Gastroesophageal sphincter (tissue), 3 donors: ENCODE measurements at regions not wholly inside any gene's neighbourhood (a gene's known extent, or its start where the extent isn't known, plus 50 kb on each side); places are given as distances from the start of the nearest gene placed in this dataset.

Experiments used
- EP300 ChIP-seq: sonication (generic); formaldehyde crosslinking; IDR thresholded peaks from one replicate; pipeline ENCODE4 v1.6.1; 2017; ENCODE audit warnings: antibody characterized with exemption, mild to moderate bottlenecking
- POLR2A ChIP-seq, 2 donors: fragments of 450-650 bp; IDR thresholded peaks; one replicate each; pipeline ENCODE4 v1.6.1; 2017; ENCODE audit warnings: antibody characterized with exemption in 2 of 2, mild to moderate bottlenecking in 2 of 2, moderate library complexity in 1 of 2
- POLR2AphosphoS5 ChIP-seq: sonication (generic); formaldehyde crosslinking; IDR thresholded peaks from one replicate; pipeline ENCODE4 v1.6.1; 2017; ENCODE audit warnings: antibody characterized with exemption
- TF ChIP-seq, protein P1 (sequence below), 4 experiments: fragments of 200-600 bp in 2 of 4; fragments of 450-650 bp in 2 of 4; sonication (generic) in 1 of 4; IDR thresholded peaks; one replicate each; pipeline ENCODE4 v1.5.1; 2017 to 2019; ENCODE audit warnings: antibody characterized with exemption in 4 of 4, mild to moderate bottlenecking in 2 of 4, moderate library complexity in 2 of 4

DNA sequence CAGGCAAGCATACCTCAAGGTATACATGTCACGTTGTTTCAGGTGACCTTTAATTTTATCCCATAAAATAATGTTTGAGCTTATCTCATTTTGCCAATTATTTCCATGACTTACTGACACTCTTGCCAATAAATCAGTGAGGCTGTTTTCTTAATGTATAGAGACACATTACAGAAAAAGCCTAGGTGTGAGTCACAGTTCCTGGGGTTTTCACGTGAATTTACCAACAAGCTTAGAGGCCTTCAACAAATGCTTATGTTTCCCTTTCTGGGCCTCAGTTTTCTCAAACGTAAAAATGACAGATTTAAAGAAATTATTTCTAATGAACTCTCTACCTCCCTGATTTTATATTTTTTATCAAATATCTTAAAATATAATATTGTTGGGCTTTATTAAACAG is 517.5 kb upstream of the SPHKAP start:
- TF ChIP-seq, protein P1, sequence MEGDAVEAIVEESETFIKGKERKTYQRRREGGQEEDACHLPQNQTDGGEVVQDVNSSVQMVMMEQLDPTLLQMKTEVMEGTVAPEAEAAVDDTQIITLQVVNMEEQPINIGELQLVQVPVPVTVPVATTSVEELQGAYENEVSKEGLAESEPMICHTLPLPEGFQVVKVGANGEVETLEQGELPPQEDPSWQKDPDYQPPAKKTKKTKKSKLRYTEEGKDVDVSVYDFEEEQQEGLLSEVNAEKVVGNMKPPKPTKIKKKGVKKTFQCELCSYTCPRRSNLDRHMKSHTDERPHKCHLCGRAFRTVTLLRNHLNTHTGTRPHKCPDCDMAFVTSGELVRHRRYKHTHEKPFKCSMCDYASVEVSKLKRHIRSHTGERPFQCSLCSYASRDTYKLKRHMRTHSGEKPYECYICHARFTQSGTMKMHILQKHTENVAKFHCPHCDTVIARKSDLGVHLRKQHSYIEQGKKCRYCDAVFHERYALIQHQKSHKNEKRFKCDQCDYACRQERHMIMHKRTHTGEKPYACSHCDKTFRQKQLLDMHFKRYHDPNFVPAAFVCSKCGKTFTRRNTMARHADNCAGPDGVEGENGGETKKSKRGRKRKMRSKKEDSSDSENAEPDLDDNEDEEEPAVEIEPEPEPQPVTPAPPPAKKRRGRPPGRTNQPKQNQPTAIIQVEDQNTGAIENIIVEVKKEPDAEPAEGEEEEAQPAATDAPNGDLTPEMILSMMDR (IDR thresholded peaks at IDR 0.05), result no peak
- TF ChIP-seq POLR2AphosphoS5 (no peak), POLR2A (IDR thresholded peaks at IDR 0.05) (no peak), EP300 (no peak)
